ENCODE measurements at regions not wholly inside any gene's neighbourhood (a gene's known extent, or its start where the extent isn't known, plus 50 kb on each side); places are given as distances from the start of the nearest gene placed in this dataset.

GRCh38 chr7:46776790-46777189 is 805.1 kb downstream of the TNS3 start:
- peak; percentile 80 for TF ChIP-seq CTCF (conservative IDR thresholded peaks at IDR 0.05; ENCODE audit: low read length)
- no peak for TF ChIP-seq EZH2phosphoT487 (IDR thresholded peaks at IDR 0.05; ENCODE audit: borderline replicate concordance, low read depth, low read length)
